Duodenal mucosa (tissue), 2 donors: ENCODE measurements at regions not wholly inside any gene's neighbourhood (a gene's known extent, or its start where the extent isn't known, plus 50 kb on each side); places are given as distances from the start of the nearest gene placed in this dataset.
"Not testable (repeated sequence)": the region's sequence is repeated elsewhere in the genome, so short reads cannot be mapped to it uniquely, and the experiment has no call there.

Source experiments
- H3K27ac ChIP-seq: one replicate; pipeline ENCODE4 v1.7.0; 2013; ENCODE audit warnings: low read depth, low read length
- H3K27me3 ChIP-seq, 2 donors: one replicate each; pipeline ENCODE4 v1.7.0; 2013; ENCODE audit warnings: low read length in 2 of 2, control low read depth in 1 of 2; ENCODE audit not compliant: insufficient read depth in 2 of 2, control insufficient read depth in 1 of 2
- H3K36me3 ChIP-seq, 2 donors: one replicate each; pipeline ENCODE4 v1.7.0; 2013; ENCODE audit warnings: low read length in 2 of 2, control low read depth in 1 of 2; ENCODE audit not compliant: insufficient read depth in 2 of 2, control insufficient read depth in 1 of 2
- H3K4me1 ChIP-seq, 2 donors: one replicate each; pipeline ENCODE4 v1.7.0; 2013; ENCODE audit warnings: low read length in 2 of 2, control low read depth in 1 of 2; ENCODE audit not compliant: insufficient read depth in 2 of 2, control insufficient read depth in 1 of 2
- H3K4me3 ChIP-seq, 2 donors: one replicate each; pipeline ENCODE4 v1.7.0; 2013; ENCODE audit warnings: low read length in 2 of 2, low read depth in 1 of 2
- H3K9ac ChIP-seq, 2 donors: one replicate each; pipeline ENCODE4 v1.7.0; 2013; ENCODE audit warnings: low read length in 2 of 2, low read depth in 1 of 2
- H3K9me3 ChIP-seq, 2 donors: one replicate each; pipeline ENCODE4 v1.7.0; 2013; ENCODE audit warnings: low read length in 2 of 2, control low read depth in 1 of 2; ENCODE audit not compliant: control insufficient read depth in 1 of 2

DNA sequence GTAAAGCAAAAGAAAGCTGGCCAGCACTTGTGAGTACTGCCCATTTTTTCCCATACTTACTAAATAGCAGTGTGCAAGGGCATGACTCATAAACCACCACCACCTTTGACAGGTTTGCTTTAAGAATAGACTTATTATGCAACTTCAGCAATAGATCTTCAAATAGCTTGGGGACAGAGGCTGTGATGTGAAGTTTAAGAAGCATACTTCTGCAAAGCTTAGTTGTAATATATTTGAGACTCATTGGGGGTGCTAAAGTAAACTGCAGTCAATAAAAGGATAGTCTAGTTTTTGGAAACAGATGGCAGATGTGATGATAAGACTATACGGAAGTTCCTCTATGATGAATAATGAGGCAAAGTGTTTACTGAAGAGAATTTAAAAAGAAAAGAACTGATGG lies 210.0 kb downstream of the PLA2G4A start:
- Histone ChIP-seq H3K9ac (no peak overlapping the region), H3K4me3 (no peak overlapping the region), H3K27ac (no peak overlapping the region), H3K4me1 (no peaks in the 10 kb centered on the region), H3K9me3 (no peaks in the 10 kb centered on the region), H3K27me3 (no peaks in the 10 kb centered on the region), H3K36me3 (no peaks in the 10 kb centered on the region)

DNA sequence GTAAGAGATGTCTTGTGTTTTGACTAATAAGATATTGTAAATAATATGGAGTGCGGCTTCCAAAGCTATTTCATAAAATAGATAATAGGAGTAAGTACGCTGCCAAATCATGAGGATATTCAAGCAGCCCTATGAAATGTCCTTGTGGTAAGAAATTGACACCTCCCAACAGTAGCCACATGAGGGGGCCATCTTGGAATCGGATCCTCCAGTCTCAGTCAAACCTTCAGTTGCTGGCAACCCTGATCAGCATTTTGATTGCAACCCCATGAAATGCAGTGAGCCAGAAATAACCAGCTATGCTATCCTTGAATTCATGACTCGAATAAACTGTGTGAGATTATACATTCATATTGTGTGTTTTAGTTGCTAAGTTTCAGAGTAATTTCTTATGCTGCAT lies 212.4 kb downstream of the PLA2G4A start:
- Histone ChIP-seq H3K4me3 (no peak overlapping the region), H3K27ac (no peak overlapping the region), H3K4me1 (no peaks in the 10 kb centered on the region), H3K36me3 (no peaks in the 10 kb centered on the region), H3K9ac (no peak overlapping the region), H3K9me3 (no peaks in the 10 kb centered on the region), H3K27me3 (no peaks in the 10 kb centered on the region)

DNA sequence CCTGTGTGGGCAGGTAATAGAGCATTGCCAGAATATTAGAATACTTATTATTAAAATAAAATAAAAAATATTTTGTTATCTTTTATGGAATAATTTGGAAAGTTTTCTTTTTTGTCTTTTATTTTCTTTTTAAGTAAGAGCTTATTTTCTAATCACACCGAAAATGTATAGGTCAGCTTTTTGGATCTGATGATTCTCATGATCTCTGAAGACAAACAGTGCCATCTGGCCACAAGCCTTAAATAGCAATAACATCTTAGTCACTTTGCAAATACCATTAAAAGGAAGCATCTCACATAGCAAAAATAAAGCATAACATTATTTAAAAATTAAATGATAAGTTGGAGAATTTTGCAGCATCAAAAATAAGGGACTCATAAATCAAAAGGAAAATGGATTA lies 213.8 kb downstream of the PLA2G4A start:
- Histone ChIP-seq H3K27ac (no peak overlapping the region), H3K27me3 (no peaks in the 10 kb centered on the region), H3K4me1 (no peaks in the 10 kb centered on the region), H3K9ac (no peak overlapping the region), H3K4me3 (no peak overlapping the region), H3K9me3 (no peaks in the 10 kb centered on the region), H3K36me3 (no peaks in the 10 kb centered on the region)

DNA sequence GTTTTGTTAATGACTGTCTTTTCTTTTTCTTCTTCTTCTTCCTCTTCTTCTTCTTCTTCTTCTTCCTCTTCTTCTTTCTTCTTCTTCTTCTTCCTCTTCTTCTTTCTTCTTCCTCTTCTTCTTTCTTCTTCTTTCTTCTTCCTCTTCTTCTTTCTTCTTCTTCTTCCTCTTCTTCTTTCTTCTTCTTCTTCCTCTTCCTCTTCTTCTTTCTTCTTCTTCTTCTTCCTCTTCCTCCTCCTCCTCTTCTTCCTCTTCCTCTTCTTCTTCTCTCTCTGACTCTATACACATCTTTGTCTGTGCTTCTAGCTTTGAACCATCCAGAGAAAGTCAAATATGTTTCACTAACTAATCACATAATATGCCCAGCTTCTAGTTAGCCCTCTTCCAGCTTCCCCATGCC lies 214.7 kb downstream of the PLA2G4A start:
- H3K4me3 ChIP-seq, H3K9me3 ChIP-seq, H3K27ac ChIP-seq, H3K9ac ChIP-seq, H3K36me3 ChIP-seq, H3K27me3 ChIP-seq, H3K4me1 ChIP-seq: not testable (repeated sequence)

DNA sequence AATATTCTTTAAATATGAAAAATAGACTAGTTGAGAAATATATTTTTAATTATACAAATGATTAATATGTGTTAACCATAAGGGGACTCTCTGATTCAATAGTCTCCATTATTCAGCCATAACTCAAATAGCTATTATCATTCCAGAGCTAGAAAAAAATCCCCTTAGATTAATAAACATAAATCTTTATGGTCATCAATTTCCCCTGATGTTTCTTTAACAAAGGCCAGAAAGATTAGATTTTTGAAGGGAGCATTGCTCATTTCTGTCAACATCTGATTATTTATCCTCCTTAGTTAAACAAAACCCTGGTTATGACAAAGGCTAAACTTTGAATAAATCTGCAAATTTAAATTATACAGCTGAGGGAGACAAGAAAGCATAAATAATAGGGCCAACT lies 215.7 kb downstream of the PLA2G4A start:
- H3K36me3 ChIP-seq = no peaks in the 10 kb centered on the region
- H3K27ac ChIP-seq = no peak overlapping the region
- H3K9ac ChIP-seq = no peak overlapping the region
- no peaks in the 10 kb centered on the region for H3K27me3 ChIP-seq
- no peaks in the 10 kb centered on the region for H3K4me1 ChIP-seq
- no peak overlapping the region for H3K4me3 ChIP-seq
- H3K9me3 ChIP-seq = no peaks in the 10 kb centered on the region

DNA sequence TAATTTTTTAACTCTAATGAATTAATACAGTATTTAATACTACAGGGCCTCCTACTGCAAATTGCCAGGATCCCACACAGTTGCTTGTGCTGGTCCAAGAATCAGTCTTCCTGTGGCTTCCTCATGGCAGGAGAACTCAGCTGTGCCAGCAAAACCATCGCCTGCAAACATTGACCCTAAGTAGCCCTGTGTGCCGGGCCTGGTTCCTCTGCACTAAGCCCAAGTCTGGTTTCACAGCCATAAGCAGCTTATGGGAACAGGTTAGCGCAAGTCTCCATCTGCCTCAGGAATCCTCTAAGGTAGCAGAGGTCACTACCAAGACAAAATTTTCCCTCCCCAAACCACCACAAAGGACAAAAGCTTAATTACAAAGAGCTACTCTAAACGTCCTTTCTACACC lies 216.6 kb downstream of the PLA2G4A start:
- Histone ChIP-seq H3K4me1 (no peaks in the 10 kb centered on the region), H3K9ac (no peak overlapping the region), H3K4me3 (no peak overlapping the region), H3K36me3 (no peaks in the 10 kb centered on the region), H3K27me3 (no peaks in the 10 kb centered on the region), H3K9me3 (no peaks in the 10 kb centered on the region), H3K27ac (no peak overlapping the region)

DNA sequence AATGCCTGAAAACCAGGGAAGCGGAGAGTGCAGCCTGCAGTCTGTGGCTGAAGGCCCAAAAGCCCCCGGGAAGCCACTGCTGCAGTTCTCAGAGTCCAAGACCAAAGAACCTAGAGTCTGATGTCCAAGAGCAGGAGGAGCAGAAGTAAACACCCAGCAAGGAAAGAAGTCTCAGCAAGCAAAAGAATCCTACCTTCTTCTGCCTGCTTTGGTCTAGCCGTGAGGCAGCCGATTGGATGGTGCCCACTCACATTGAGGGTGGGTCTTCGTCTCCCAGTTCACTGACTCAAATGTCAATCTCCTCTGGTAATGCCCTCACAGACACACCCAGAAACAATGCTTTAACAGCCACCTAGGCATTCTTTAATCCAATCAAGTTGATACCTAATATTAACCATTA lies 217.5 kb downstream of the PLA2G4A start:
- H3K36me3 ChIP-seq = no peaks in the 10 kb centered on the region
- no peaks in the 10 kb centered on the region for H3K9me3 ChIP-seq
- H3K27ac ChIP-seq = no peak overlapping the region
- no peak overlapping the region for H3K4me3 ChIP-seq
- H3K27me3 ChIP-seq = no peaks in the 10 kb centered on the region
- no peak overlapping the region for H3K9ac ChIP-seq
- no peaks in the 10 kb centered on the region for H3K4me1 ChIP-seq

DNA sequence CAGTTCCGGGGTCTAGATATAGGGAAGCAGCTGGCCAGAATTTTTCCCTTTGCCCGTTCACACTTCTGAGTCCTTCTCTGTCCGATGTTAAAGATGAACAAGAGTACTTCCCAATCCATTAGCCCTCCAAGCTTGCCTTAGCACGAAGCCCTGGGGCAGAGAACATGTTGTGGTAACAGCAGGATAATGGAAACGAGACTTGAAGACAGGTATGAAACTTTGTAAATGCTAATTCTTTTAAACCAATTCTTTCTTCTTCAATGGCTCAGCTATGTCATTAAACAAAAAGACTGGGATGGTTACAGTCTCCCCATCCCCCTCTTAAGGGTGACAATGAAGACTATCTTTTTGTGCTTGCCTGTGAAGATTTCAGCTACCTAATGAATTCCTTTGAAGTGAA lies 218.5 kb downstream of the PLA2G4A start:
- Histone ChIP-seq H3K4me3 (no peak overlapping the region), H3K27me3 (no peaks in the 10 kb centered on the region), H3K9me3 (no peaks in the 10 kb centered on the region), H3K36me3 (no peaks in the 10 kb centered on the region), H3K4me1 (no peaks in the 10 kb centered on the region), H3K27ac (no peak overlapping the region), H3K9ac (no peak overlapping the region)

DNA sequence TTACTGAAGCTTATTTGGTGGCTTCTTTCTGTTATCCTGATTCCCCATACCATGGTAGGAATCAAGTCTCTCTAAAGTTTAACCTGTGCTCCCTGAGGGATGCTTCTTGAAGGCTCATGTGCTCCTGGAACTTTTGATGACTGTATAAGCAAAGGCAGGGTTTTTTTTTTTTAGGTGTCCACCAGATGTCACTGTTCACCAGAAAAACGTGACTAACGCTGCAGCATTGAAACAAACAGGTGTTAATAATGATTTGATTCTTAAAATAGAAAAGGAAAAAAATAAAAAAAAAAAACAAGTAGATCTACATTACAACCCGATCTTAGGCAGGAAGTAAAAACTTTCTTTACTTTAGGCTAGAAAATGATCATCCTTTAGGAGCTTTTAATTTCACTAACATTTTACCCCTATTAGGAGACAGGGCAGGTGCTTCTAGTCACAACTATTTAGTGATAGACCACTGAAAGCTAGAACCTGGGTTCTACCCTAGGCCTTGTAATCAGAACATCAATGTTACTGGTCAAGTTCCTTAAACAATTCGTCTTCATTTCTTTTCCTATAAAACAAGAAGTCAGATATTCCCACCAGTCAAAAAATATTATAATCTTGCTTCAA lies 223.0 kb downstream of the PLA2G4A start:
- no peak overlapping the region for H3K9ac ChIP-seq
- no peaks in the 10 kb centered on the region for H3K9me3 ChIP-seq
- H3K27me3 ChIP-seq = no peaks in the 10 kb centered on the region
- H3K4me3 ChIP-seq = no peak overlapping the region
- no peak overlapping the region for H3K27ac ChIP-seq
- H3K4me1 ChIP-seq = no peaks in the 10 kb centered on the region
- no peaks in the 10 kb centered on the region for H3K36me3 ChIP-seq

DNA sequence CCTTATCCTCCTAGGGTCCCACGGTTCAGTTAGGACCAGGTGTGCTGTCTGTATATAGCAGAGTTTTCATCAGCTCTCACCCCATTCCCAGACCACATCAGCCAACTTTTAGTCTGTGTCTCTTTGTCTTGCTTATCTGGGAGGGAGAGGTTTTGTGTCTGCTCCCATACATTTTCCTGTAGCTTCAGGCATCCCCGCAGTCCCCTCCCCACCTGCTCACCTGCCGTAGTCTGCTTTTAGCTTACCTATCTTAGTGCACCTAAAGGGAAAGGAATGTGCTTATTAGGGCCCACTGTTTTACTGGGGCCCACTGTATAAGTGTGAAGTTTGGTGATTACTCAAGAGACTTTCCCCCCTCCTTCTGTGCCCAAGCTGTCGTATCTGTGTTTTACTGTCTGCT lies 225.1 kb downstream of the PLA2G4A start:
- Histone ChIP-seq H3K4me1 (no peaks in the 10 kb centered on the region), H3K9ac (no peak overlapping the region), H3K27me3 (no peaks in the 10 kb centered on the region), H3K4me3 (no peak overlapping the region), H3K36me3 (no peaks in the 10 kb centered on the region), H3K9me3 (no peaks in the 10 kb centered on the region), H3K27ac (no peak overlapping the region)
